MCF 10A (cell line): ENCODE measurements at regions not wholly inside any gene's neighbourhood (a gene's known extent, or its start where the extent isn't known, plus 50 kb on each side); places are given as distances from the start of the nearest gene placed in this dataset.
"Not testable (repeated sequence)": the region's sequence is repeated elsewhere in the genome, so short reads cannot be mapped to it uniquely, and the experiment has no call there.

ENCODE experiments used
- BruUV-seq: library from RNA; stranded (reverse); fragments of 400-500 nt; replicated peaks from 2 replicates; lab custom pipeline; 2021; lab: Mats Ljungman, UMichigan
- CTCF ChIA-PET: fragments of 300-600 bp; sonication (Branson Sonifier 250); formaldehyde crosslinking; extraction: SDS; loops from one replicate; lab custom pipeline; 2021; ENCODE audit warnings: antibody characterized with exemption, inconsistent platforms; lab: Yijun Ruan, JAX
- POLR2A ChIA-PET: fragments of 300-600, 350-650 bp; sonication (Branson Sonifier 250); formaldehyde crosslinking; extraction: SDS; loops from one replicate; lab custom pipeline; 2020; ENCODE audit warnings: antibody characterized with exemption, inconsistent platforms; lab: Yijun Ruan, JAX
- DNase-seq: peaks from one replicate; pipeline ENCODE4 v3.0.0-alpha.2; 2018; ENCODE audit not compliant: unreplicated experiment
- H3K27ac Mint-ChIP-seq: one replicate; pipeline ENCODE4 v1.8.0; 2022; ENCODE audit warnings: mild to moderate bottlenecking, low read depth, mixed read lengths; ENCODE audit not compliant: unreplicated experiment
- H3K27me3 Mint-ChIP-seq: one replicate; pipeline ENCODE4 v1.8.0; 2022; ENCODE audit warnings: mixed read lengths; ENCODE audit not compliant: insufficient read depth, unreplicated experiment
- H3K36me3 Mint-ChIP-seq: one replicate; pipeline ENCODE4 v1.8.0; 2022; ENCODE audit warnings: mild to moderate bottlenecking, moderate library complexity, mixed read lengths; ENCODE audit not compliant: insufficient read depth, unreplicated experiment
- H3K4me1 Mint-ChIP-seq: one replicate; pipeline ENCODE4 v1.8.0; 2022; ENCODE audit warnings: mixed read lengths; ENCODE audit not compliant: insufficient read depth, unreplicated experiment
- H3K4me3 Mint-ChIP-seq: one replicate; pipeline ENCODE4 v1.8.0; 2022; ENCODE audit warnings: mild to moderate bottlenecking, moderate library complexity, mixed read lengths; ENCODE audit not compliant: unreplicated experiment
- H3K9me3 Mint-ChIP-seq: one replicate; pipeline ENCODE4 v1.8.0; 2022; ENCODE audit warnings: mixed read lengths; ENCODE audit not compliant: unreplicated experiment
- intact Hi-C: fragments of 100-400 bp; cut with micrococcal nuclease; formaldehyde crosslinking; loops from 2 replicates; pipeline ENCODE4 v1.14.1; 2022
- TF ChIP-seq, protein P1 (sequence below): fragments of 200-600 bp; IDR thresholded peaks from one replicate; pipeline ENCODE4 v1.8.0; 2022; ENCODE audit warnings: antibody characterized with exemption, mild to moderate bottlenecking; ENCODE audit not compliant: unreplicated experiment

DNA sequence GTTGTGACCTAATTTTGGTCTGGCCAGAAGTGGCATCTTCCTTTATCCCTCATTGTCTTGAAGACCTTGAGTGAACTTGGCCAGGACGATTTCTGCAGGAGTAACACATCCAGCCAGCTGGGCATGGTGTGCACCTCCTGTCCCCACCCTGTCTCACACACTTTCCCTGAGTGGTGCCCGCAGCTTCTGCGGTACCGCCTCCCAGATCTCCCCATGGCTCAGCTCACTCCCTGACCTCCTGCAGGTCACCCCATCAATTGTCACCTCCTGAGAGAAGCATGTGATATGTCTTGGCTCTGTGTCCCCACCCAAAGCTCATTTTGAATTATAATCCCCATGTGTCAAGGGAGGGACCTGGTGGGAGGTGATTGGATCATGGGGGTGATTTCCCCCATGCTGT is 50.2 kb upstream of the TP53I11 start:
- Mint-ChIP-seq H3K9me3 (no peaks in the 10 kb centered on the region), H3K27me3 (peaks cover 4% of the 10 kb centered on the region), H3K36me3 (no peaks in the 10 kb centered on the region), H3K27ac (no peak overlapping the region), H3K4me3 (no peak overlapping the region), H3K4me1 (no peaks in the 10 kb centered on the region)
- CTCF ChIA-PET: no interaction called here
- no peak for DNase-seq
- intact Hi-C loops: no loop called here
- TF ChIP-seq, protein P1, sequence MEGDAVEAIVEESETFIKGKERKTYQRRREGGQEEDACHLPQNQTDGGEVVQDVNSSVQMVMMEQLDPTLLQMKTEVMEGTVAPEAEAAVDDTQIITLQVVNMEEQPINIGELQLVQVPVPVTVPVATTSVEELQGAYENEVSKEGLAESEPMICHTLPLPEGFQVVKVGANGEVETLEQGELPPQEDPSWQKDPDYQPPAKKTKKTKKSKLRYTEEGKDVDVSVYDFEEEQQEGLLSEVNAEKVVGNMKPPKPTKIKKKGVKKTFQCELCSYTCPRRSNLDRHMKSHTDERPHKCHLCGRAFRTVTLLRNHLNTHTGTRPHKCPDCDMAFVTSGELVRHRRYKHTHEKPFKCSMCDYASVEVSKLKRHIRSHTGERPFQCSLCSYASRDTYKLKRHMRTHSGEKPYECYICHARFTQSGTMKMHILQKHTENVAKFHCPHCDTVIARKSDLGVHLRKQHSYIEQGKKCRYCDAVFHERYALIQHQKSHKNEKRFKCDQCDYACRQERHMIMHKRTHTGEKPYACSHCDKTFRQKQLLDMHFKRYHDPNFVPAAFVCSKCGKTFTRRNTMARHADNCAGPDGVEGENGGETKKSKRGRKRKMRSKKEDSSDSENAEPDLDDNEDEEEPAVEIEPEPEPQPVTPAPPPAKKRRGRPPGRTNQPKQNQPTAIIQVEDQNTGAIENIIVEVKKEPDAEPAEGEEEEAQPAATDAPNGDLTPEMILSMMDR: no peak
- BruUV-seq: no TSS peak
- POLR2A ChIA-PET: no interaction called here

DNA sequence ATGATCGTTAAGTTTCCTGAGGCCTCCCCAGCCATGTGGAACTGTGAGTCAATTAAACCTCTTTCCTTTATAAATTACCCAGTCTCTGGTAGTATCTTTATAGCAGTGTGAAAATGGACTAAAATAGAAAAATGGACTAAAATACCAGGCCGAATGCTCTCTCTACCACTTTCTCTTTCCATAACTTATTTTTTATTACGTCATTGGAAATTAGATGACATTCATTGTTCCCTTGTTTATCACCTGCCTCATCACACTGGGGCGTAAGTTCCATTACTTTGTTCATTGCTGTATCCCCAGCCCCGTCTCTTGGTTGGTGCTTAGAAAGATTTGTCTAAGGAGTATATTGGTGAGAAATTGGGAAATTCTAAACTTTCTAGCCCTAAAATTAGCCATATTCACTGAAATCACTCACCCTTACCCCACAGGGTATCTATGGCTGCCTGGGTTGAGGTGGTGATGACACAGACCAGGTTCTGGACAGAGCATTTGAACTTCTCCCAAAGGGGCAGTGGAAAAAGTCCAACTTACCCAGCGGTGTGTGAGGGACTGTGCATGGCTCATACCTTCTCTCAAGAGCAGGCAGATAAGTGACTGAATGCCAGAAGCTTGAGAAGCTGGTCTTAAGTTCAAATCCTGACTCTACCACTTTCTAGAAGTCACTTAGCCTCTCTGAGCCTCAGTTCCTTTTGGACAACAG is 50.9 kb upstream of the TP53I11 start:
- TF ChIP-seq, protein P1: no peak
- BruUV-seq: no TSS peak
- H3K4me1 Mint-ChIP-seq: no peaks in the 10 kb centered on the region
- intact Hi-C loops: no loop called here
- DNase-seq: no peak
- H3K4me3 Mint-ChIP-seq: no peak overlapping the region
- H3K27me3 Mint-ChIP-seq: peaks cover 11% of the 10 kb centered on the region
- no peak overlapping the region for H3K27ac Mint-ChIP-seq
- no peaks in the 10 kb centered on the region for H3K36me3 Mint-ChIP-seq
- H3K9me3 Mint-ChIP-seq: no peaks in the 10 kb centered on the region
- ChIA-PET POLR2A (no interaction called here), CTCF (no interaction called here)

DNA sequence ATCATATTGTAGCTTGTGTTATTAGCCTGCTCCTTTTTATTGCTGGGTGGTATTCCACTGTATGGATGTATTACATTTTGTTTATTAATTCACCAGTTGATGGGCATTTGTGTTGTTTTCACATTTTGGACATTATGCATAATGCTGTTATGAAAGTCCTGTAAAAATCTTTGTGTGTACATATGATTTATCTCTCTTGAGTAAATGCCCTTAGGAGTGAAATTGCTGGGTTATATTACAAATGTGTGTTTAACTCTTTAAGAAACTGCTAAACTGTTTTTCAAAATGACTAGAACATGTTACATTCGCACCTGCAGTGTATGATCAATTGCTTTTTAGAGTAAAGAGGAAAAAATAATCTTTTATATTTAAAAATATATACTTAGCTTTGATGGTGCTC is 54.4 kb upstream of the TP53I11 start:
- Mint-ChIP-seq H3K27me3 (peaks cover 31% of the 10 kb centered on the region), H3K4me1 (no peaks in the 10 kb centered on the region), H3K36me3 (no peaks in the 10 kb centered on the region), H3K9me3 (no peaks in the 10 kb centered on the region), H3K4me3 (no peak overlapping the region), H3K27ac (no peak overlapping the region)
- POLR2A ChIA-PET: no interaction called here
- no TSS peak for BruUV-seq
- TF ChIP-seq, protein P1: no peak
- no peak for DNase-seq
- intact Hi-C loops: no loop called here
- CTCF ChIA-PET: no interaction called here

DNA sequence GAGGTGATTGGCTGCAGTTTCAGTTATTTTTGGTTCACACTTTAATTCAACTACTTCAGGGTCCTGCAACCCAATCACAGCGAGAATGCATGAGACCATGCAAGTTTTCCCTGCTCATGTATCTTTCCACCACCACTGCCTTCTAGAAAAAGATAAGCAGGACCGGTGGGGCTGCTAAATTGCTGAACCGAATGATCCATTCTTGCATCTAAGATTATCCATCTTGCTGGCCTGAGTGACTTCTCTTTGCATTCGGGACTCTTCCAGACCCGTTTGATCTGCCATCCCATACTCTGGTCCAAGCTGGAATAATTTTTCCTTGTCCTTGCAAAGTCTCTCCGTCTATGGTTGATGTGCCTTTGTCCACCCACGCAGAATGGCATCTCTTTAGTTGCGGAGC is 56.3 kb upstream of the TP53I11 start:
- TF ChIP-seq, protein P1: no peak
- no peak overlapping the region for H3K27ac Mint-ChIP-seq
- BruUV-seq: no TSS peak
- no peaks in the 10 kb centered on the region for H3K36me3 Mint-ChIP-seq
- intact Hi-C loops: no loop called here
- DNase-seq: no peak
- H3K9me3 Mint-ChIP-seq: no peaks in the 10 kb centered on the region
- H3K4me1 Mint-ChIP-seq: no peaks in the 10 kb centered on the region
- ChIA-PET POLR2A (no interaction called here), CTCF (interaction anchor here (0.6 kb wide), 1 partner anchor 1562 kb away, joined by 3 read pairs; no protein-coding TSS in a partner anchor)
- H3K27me3 Mint-ChIP-seq: peaks cover 31% of the 10 kb centered on the region
- H3K4me3 Mint-ChIP-seq: no peak overlapping the region

DNA sequence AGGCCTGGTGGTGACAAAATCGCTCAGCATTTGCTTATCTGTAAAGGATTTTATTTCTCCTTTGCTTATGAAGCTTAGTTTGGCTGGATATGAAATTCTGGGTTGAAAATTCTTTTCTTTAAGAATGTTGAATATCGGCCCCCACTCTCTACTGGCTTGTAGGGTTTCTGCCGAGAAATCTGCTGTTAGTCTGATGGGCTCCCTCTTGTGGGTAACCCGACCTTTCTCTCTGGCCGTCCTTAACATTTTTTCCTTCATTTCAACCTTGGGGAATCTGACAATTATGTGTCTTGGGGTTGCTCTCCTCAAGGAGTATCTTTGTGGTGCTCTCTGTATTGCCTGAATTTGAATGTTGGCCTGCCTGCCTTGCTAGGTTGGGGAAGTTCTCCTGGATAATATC is 65.3 kb upstream of the TP53I11 start:
- Mint-ChIP-seq H3K27me3 (peaks cover 31% of the 10 kb centered on the region), H3K9me3 (peaks cover 21% of the 10 kb centered on the region)
- H3K4me3 Mint-ChIP-seq, BruUV-seq, H3K27ac Mint-ChIP-seq, H3K4me1 Mint-ChIP-seq, H3K36me3 Mint-ChIP-seq, DNase-seq, intact Hi-C loops: not testable (repeated sequence)
- POLR2A ChIA-PET: interaction anchor here (0.7 kb wide), 1 partner anchor 21 kb away, joined by 4 read pairs; no protein-coding TSS in a partner anchor
- CTCF ChIA-PET: interaction anchor here (1.2 kb wide), 1 partner anchor 17 kb away, joined by 3 read pairs; no protein-coding TSS in a partner anchor

DNA sequence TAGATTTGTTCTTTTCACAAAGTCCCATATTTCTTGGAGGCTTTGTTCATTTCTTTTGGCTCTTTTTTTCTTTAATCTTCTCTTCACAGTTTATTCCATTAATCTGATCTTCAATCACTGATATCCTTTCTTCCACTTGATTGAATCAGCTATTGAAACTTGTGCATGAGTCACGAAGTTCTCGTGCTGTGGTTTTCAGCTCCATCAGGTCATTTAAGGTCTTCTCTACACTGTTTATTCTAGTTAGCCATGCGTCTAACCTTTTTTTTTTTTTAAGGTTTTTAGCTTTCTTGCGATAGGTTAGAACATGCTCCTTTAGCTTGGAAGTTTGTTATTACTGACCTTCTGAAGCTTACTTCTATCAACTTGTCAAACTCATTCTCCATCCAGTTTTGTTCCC is 65.8 kb upstream of the TP53I11 start:
- H3K36me3 Mint-ChIP-seq, intact Hi-C loops, BruUV-seq, H3K4me1 Mint-ChIP-seq, H3K4me3 Mint-ChIP-seq, H3K27ac Mint-ChIP-seq, DNase-seq: not testable (repeated sequence)
- Mint-ChIP-seq H3K27me3 (peaks cover 31% of the 10 kb centered on the region), H3K9me3 (peaks cover 21% of the 10 kb centered on the region)
- ChIA-PET POLR2A (interaction anchor here (0.7 kb wide), 1 partner anchor 20 kb away, joined by 4 read pairs; no protein-coding TSS in a partner anchor), CTCF (interaction anchor here (0.7 kb wide), 2 partner anchors 76 to 435 kb away, joined by 3 to 5 read pairs; no protein-coding TSS in a partner anchor)
